Epithelial cell of proximal tubule (primary cell): ENCODE measurements at regions not wholly inside any gene's neighbourhood (a gene's known extent, or its start where the extent isn't known, plus 50 kb on each side); places are given as distances from the start of the nearest gene placed in this dataset.

Experiments
- DNase-seq: peaks from one replicate; pipeline ENCODE4 v3.0.0-alpha.2; 2011; ENCODE audit warnings: low read depth
- H3K4me3 ChIP-seq: 2 replicates; pipeline ENCODE4 v1.5.1; 2011; ENCODE audit warnings: low read depth, mild to moderate bottlenecking, low read length
- TF ChIP-seq, protein P1 (sequence below): conservative IDR thresholded peaks from 2 replicates; pipeline ENCODE4 v1.5.1; 2012; ENCODE audit warnings: low read depth, mild to moderate bottlenecking, low read length

DNA sequence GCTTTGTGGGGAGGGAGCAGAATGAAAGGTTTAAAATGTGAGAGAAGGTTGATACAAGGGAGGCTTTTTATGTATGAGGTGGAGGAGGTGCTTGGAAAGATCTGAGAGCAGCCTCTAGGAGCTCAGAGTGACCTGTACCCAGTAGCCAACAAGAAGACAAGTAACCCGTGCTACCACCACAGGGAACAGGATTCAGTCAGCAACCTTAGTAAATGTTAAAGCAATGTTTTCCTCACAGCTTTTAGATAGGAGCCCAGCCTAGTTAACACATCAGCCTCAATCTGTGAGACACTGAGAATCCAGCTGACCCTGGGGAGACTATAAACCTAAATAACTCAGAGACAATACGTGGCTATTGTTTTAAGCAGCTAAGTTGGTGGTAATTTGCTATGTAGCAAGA, 194.9 kb upstream of the NT5C1B start:
- H3K4me3 ChIP-seq = no peak overlapping the region
- DNase-seq = no peak
- TF ChIP-seq, protein P1, sequence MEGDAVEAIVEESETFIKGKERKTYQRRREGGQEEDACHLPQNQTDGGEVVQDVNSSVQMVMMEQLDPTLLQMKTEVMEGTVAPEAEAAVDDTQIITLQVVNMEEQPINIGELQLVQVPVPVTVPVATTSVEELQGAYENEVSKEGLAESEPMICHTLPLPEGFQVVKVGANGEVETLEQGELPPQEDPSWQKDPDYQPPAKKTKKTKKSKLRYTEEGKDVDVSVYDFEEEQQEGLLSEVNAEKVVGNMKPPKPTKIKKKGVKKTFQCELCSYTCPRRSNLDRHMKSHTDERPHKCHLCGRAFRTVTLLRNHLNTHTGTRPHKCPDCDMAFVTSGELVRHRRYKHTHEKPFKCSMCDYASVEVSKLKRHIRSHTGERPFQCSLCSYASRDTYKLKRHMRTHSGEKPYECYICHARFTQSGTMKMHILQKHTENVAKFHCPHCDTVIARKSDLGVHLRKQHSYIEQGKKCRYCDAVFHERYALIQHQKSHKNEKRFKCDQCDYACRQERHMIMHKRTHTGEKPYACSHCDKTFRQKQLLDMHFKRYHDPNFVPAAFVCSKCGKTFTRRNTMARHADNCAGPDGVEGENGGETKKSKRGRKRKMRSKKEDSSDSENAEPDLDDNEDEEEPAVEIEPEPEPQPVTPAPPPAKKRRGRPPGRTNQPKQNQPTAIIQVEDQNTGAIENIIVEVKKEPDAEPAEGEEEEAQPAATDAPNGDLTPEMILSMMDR = no peak

DNA sequence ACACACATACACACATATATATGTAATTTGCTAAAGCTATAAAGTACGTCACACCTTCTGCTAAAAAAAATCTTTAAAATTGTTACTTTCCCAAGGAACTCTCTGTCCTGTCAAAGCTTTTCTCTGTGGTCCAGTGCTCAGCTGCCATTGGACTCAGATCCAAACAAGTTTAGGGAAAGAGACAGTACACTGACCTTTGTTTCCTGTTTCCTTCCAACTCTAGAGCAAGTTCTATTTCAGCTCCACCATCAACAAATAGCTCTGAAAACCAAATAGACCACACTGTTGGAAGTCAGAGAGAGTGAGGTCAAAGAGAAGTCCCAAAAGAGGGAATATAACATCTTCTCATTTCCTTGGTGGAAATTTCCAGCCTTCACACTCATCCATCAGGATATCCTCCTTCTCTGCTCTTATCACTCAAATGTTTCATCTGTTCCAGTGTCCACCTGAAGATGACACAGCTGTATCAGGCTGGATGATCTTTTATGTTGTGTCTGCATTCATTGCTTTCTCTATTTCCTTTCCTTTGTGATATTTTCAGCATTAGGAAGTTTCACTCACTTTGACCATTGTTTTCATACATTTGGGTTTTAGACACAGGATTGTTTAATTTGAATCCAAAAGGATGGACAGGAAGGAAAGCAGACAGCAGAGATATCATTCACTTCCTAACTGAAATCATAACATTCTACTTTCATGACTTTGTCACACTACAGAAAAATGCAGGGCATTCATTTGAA, 192.3 kb upstream of the NT5C1B start:
- no peak for DNase-seq
- no peak overlapping the region for H3K4me3 ChIP-seq
- TF ChIP-seq, protein P1 = no peak

DNA sequence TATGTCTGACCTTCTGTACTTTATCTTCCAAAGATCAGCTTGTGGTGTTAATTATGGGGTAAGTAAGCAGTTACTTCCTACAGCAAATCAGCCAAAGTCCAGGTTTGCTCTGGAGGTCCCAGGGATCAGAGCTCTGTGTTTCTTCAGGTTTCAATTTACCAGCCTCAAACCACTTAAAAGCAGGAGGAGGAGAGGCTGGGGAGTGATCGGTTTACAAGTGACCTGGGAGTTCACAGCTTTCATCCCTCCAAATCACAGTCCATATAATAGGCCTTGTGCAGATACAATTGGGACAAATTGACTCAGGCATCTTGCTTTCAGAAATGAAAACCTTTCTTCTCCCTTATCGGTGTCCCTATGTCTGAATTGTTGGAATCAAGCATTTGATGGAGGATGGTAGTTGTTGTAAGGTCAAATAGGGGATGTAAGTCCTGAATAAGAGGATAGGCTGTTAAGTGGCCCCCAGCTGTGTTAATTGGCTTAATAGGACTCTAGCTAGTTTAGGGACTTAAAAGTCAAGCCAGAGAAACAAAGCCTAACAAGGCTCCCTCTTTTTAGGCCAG, 188.0 kb upstream of the NT5C1B start:
- TF ChIP-seq, protein P1 = no peak
- DNase-seq = no peak
- no peak overlapping the region for H3K4me3 ChIP-seq

DNA sequence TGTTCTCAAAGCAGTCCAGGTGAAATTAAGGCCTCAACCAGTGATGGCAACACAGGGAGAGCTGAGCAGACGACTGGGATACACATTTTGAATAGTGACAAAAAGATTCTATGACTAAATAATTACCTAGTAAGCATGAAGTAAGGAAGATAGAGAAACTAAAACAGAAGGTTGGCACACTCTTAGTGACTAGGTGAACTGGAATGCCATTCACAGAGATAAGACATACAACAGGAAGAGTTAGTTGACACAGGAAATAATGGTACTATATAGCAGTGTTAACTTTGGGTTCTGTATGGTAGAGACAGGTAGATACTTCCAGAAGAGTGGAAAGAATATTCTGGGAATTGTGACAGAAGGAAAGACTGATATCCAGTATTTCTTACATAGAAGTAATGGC, 181.8 kb upstream of the NT5C1B start:
- no peak overlapping the region for H3K4me3 ChIP-seq
- TF ChIP-seq, protein P1 = no peak
- no peak for DNase-seq

DNA sequence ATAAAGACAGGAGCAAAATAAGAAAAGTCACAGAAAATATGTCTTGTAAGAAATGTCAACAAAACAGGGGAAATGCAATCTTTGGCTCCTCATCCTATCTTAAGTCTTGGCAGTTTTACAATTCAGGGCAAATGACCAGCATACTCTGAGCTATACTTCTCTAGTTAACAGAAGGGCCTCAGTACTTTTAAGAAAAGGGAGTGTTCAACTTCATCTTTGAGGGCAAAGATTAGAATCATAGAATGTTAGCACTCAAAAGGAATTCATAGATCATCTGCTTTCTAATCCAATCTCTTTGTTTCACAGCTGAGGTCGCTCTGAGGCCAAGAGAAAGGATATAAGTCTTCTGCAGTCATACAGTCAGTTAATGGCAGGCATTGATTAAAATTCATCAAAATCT, 174.0 kb upstream of the NT5C1B start:
- DNase-seq = no peak
- TF ChIP-seq, protein P1 = no peak
- H3K4me3 ChIP-seq = no peak overlapping the region

DNA sequence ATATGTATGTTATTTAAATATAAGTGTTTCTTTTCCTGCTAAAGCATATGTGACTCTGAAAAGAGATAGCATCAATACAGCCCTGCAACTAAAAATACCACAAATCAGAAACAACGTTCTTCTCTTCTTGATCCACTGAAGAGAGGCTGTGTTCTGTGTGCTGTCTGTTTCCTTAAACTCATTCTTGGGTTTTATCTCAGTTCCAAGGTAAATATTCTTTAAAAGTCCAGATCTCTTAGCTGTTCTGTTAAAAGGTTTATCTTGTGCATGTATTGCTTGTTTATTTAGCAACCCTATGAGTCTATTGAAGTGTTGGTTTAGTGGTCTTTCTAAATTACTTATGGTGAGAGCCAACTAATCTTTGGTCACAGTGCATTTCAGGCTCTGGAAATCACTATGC, 173.3 kb upstream of the NT5C1B start:
- DNase-seq = no peak
- TF ChIP-seq, protein P1 = no peak
- no peak overlapping the region for H3K4me3 ChIP-seq

DNA sequence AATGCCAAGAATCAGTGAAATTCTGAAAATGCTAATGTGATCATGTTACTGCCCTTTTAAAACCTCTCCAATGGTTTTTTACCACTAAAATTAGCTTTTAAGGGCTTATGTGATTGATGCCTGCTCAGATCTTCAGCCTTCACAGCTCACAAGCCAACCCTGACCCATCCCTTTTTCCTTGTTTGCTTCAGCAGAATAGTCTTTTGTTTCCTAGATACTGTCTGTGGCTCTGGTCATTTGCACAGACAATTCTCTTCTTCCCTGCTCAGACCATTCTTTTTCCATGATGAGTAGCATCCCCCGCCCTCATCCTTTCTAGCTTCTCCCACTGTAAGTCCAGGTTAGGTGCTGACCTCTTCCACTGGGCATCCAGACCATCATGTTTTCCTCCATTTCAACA, 164.9 kb upstream of the NT5C1B start:
- no peak for DNase-seq
- H3K4me3 ChIP-seq = no peak overlapping the region
- TF ChIP-seq, protein P1 = no peak
